HPDE6-E6E7 (cell line): ENCODE measurements at regions not wholly inside any gene's neighbourhood (a gene's known extent, or its start where the extent isn't known, plus 50 kb on each side); places are given as distances from the start of the nearest gene placed in this dataset.

Experiments used
- DNase-seq: peaks from one replicate; pipeline ENCODE4 v3.0.0; 2011; ENCODE audit warnings: missing footprints; ENCODE audit errors: extremely low spot score

- DNase-seq: no peak
Observed at GRCh38 chr13:110773480-110773879, 60.0 kb downstream of the ING1 start.

- no peak for DNase-seq
Observed at GRCh38 chr13:110774051-110774450, 60.6 kb downstream of the ING1 start.

- DNase-seq: no peak
Observed at GRCh38 chr13:110774490-110774889, 61.0 kb downstream of the ING1 start.

- DNase-seq: no peak
Observed at GRCh38 chr13:110775576-110775975, 62.1 kb downstream of the ING1 start.

- DNase-seq: no peak
Observed at GRCh38 chr13:110777251-110777820, 63.8 kb downstream of the ING1 start.

- DNase-seq: no peak
Observed at GRCh38 chr13:110779022-110779421, 65.5 kb downstream of the ING1 start.

- DNase-seq: no peak
Observed at GRCh38 chr13:110780422-110780821, 66.9 kb downstream of the ING1 start.

- DNase-seq: no peak
Observed at GRCh38 chr13:110782185-110782584, 68.7 kb downstream of the ING1 start.

- DNase-seq: no peak
Observed at GRCh38 chr13:110784704-110785103, 71.2 kb downstream of the ING1 start.

GRCh38 chr13:110788778-110789177 lies 75.3 kb downstream of the ING1 start:
- no peak for DNase-seq

- no peak for DNase-seq
Observed at GRCh38 chr13:110789871-110790270, 76.4 kb downstream of the ING1 start.

GRCh38 chr13:110790371-110790770 lies 76.9 kb downstream of the ING1 start:
- no peak for DNase-seq

GRCh38 chr13:110794209-110794608 lies 80.7 kb downstream of the ING1 start:
- DNase-seq: no peak

- no peak for DNase-seq
Observed at GRCh38 chr13:110797230-110797877, 83.9 kb downstream of the ING1 start.

GRCh38 chr13:110798081-110798994 lies 84.8 kb downstream of the ING1 start:
- no peak for DNase-seq

- DNase-seq: no peak
Observed at GRCh38 chr13:110799246-110800236, 86.0 kb downstream of the ING1 start.

GRCh38 chr13:110801044-110801443 lies 87.5 kb downstream of the ING1 start:
- no peak for DNase-seq

- no peak for DNase-seq
Observed at GRCh38 chr13:110802260-110802659, 88.8 kb downstream of the ING1 start.

- DNase-seq: no peak
Observed at GRCh38 chr13:110806636-110807035, 93.1 kb downstream of the ING1 start.

- DNase-seq: no peak
Observed at GRCh38 chr13:110807546-110807945, 94.0 kb downstream of the ING1 start.

- no peak for DNase-seq
Observed at GRCh38 chr13:110808138-110808537, 94.6 kb downstream of the ING1 start.
